H1 (cell line): ENCODE measurements at regions not wholly inside any gene's neighbourhood (a gene's known extent, or its start where the extent isn't known, plus 50 kb on each side); places are given as distances from the start of the nearest gene placed in this dataset.

Source experiments
- CTCF ChIA-PET: fragments of 300-600 bp; sonication (Branson Sonifier 250); formaldehyde crosslinking; loops from one replicate; lab custom pipeline; 2021; ENCODE audit not compliant: partially characterized antibody; lab: Charles Lee
- POLR2A ChIA-PET: fragments of 300-600 bp; sonication (Branson Sonifier 250); formaldehyde crosslinking; loops from one replicate; lab custom pipeline; 2021; ENCODE audit warnings: inconsistent platforms; ENCODE audit not compliant: partially characterized antibody; lab: Charles Lee
- DNase-seq, 2 experiments: peaks; one replicate each; pipeline versions ENCODE4 v3.0.0 to v3.0.0-alpha.2; 2010 to 2022; ENCODE audit warnings: low spot score in 2 of 2, low read depth in 1 of 2, mixed read lengths in 1 of 2
- FAIRE-seq: peaks from 2 replicates; lab custom pipeline; 2011; peaks lifted over from hg19 to GRCh38; lab: Jason Lieb, UNC
- H2AFZ ChIP-seq: 2 replicates; pipeline ENCODE4 v1.8.1; 2012; ENCODE audit warnings: low read length, inconsistent platforms
- H2AK5ac ChIP-seq: 2 replicates; pipeline ENCODE4 v1.6.1; 2013; ENCODE audit warnings: low read depth, low read length
- H2BK120ac ChIP-seq: replicated peaks from 2 replicates; pipeline ENCODE3; 2013; ENCODE audit warnings: low read depth, low read length, inconsistent platforms
- H2BK12ac ChIP-seq: 2 replicates; pipeline ENCODE4 v1.6.1; 2013; ENCODE audit warnings: low read depth, low read length
- H2BK15ac ChIP-seq: 2 replicates; pipeline ENCODE4 v1.6.1; 2013; ENCODE audit warnings: low read length
- H2BK20ac ChIP-seq: 2 replicates; pipeline ENCODE4 v1.6.1; 2013; ENCODE audit warnings: low read length
- H2BK5ac ChIP-seq: 2 replicates; pipeline ENCODE4 v1.6.1; 2013; ENCODE audit warnings: low read depth, low read length
- H3K14ac ChIP-seq: 2 replicates; pipeline ENCODE4 v1.6.1; 2013; ENCODE audit warnings: inconsistent platforms; ENCODE audit not compliant: insufficient read length
- H3K18ac ChIP-seq: 2 replicates; pipeline ENCODE4 v1.6.1; 2013; ENCODE audit warnings: low read length; ENCODE audit errors: extremely low read depth
- H3K23ac ChIP-seq: 2 replicates; pipeline ENCODE4 v1.6.1; 2013; ENCODE audit warnings: inconsistent platforms; ENCODE audit not compliant: insufficient read length
- H3K23me2 ChIP-seq: 2 replicates; pipeline ENCODE4 v1.6.1; 2013; ENCODE audit warnings: low read depth, low read length
- H3K27ac ChIP-seq: 2 replicates; pipeline ENCODE4 v1.6.1; 2011; ENCODE audit warnings: low read depth, low read length, inconsistent platforms
- H3K27me3 ChIP-seq, 4 experiments: replicated peaks in 1 of 4; 1 replicate in 1 of 4; 2 replicates in 3 of 4; pipeline versions ENCODE4 v1.6.1 to v1.8.1; 2011 to 2013; ENCODE audit warnings: low read length in 3 of 4, mild to moderate bottlenecking in 3 of 4, inconsistent platforms in 2 of 4, mixed read lengths in 2 of 4, moderate library complexity in 1 of 4; ENCODE audit not compliant: control insufficient read depth in 3 of 4, insufficient read depth in 3 of 4; ENCODE audit errors: extremely low read depth in 1 of 4
- H3K36me3 ChIP-seq, 4 experiments: 2 replicates each; pipeline versions ENCODE4 v1.6.1 to v1.8.1; 2011 to 2013; ENCODE audit warnings: mild to moderate bottlenecking in 4 of 4, low read length in 3 of 4, moderate library complexity in 2 of 4, control low read depth in 1 of 4, inconsistent platforms in 1 of 4; ENCODE audit not compliant: insufficient read depth in 4 of 4, control insufficient read depth in 2 of 4
- H3K4ac ChIP-seq: replicated peaks from 2 replicates; pipeline ENCODE3; 2013; ENCODE audit warnings: low read length, low read depth, mixed read lengths, inconsistent platforms; ENCODE audit not compliant: insufficient read length
- H3K4me1 ChIP-seq, 4 experiments: replicated peaks in 1 of 4; 1 replicate in 1 of 4; 2 replicates in 3 of 4; pipeline versions ENCODE4 v1.6.1 to v1.8.1; 2011 to 2013; ENCODE audit warnings: low read length in 3 of 4, inconsistent platforms in 2 of 4, mixed read lengths in 1 of 4; ENCODE audit not compliant: insufficient read depth in 4 of 4, control insufficient read depth in 3 of 4
- H3K4me2 ChIP-seq, 2 experiments: 2 replicates each; pipeline versions ENCODE4 v1.6.1 to v1.8.1; 2011 to 2013; ENCODE audit warnings: low read depth in 2 of 2, low read length in 2 of 2, control low read depth in 1 of 2, inconsistent platforms in 1 of 2, mild to moderate bottlenecking in 1 of 2; ENCODE audit not compliant: insufficient read depth in 1 of 2
- H3K4me3 ChIP-seq, 4 experiments: fragments of 200-600, 300-600 bp in 1 of 4; sonication (generic), shearing (Covaris generic), sonication (Bioruptor Twin) in 1 of 4; 2 replicates each; pipeline versions ENCODE4 v1.5.1 to v1.8.1; 2011 to 2016; ENCODE audit warnings: low read length in 4 of 4, low read depth in 3 of 4, control low read depth in 2 of 4, inconsistent platforms in 2 of 4, mild to moderate bottlenecking in 2 of 4, mixed read lengths in 1 of 4, moderate library complexity in 1 of 4; ENCODE audit not compliant: insufficient read depth in 2 of 4; ENCODE audit errors: extremely low read depth in 1 of 4
- H3K56ac ChIP-seq: replicated peaks from 2 replicates; pipeline ENCODE3; 2013; ENCODE audit warnings: low read depth, mild to moderate bottlenecking, mixed read lengths, low read length, inconsistent platforms; ENCODE audit not compliant: insufficient read length
- H3K79me1 ChIP-seq: 2 replicates; pipeline ENCODE4 v1.6.1; 2013; ENCODE audit warnings: low read depth, low read length, control low read depth
- H3K79me2 ChIP-seq, 2 experiments: 2 replicates each; pipeline versions ENCODE4 v1.6.1 to v1.8.1; 2012 to 2013; ENCODE audit warnings: low read length in 2 of 2, mild to moderate bottlenecking in 2 of 2, inconsistent platforms in 1 of 2; ENCODE audit not compliant: insufficient read depth in 2 of 2, control insufficient read depth in 1 of 2
- H3K9ac ChIP-seq, 4 experiments: replicated peaks in 1 of 4; 1 replicate in 1 of 4; 2 replicates in 3 of 4; pipeline versions ENCODE4 v1.6.1 to v1.8.1; 2011 to 2013; ENCODE audit warnings: low read depth in 3 of 4, low read length in 3 of 4, control low read depth in 2 of 4, mild to moderate bottlenecking in 2 of 4, moderate library complexity in 2 of 4, inconsistent platforms in 1 of 4; ENCODE audit errors: extremely low read depth in 1 of 4
- H3K9me3 ChIP-seq, 2 experiments: 2 replicates each; pipeline versions ENCODE4 v1.6.1 to v1.8.1; 2012 to 2013; ENCODE audit warnings: mild to moderate bottlenecking in 2 of 2, moderate library complexity in 2 of 2, control low read depth in 1 of 2, inconsistent platforms in 1 of 2, low read depth in 1 of 2, low read length in 1 of 2, mixed read lengths in 1 of 2; ENCODE audit not compliant: insufficient read depth in 2 of 2
- H4K20me1 ChIP-seq, 2 experiments: replicated peaks in 1 of 2; 2 replicates each; pipeline versions ENCODE3 to v1.8.1; 2011 to 2013; ENCODE audit warnings: inconsistent platforms in 2 of 2, low read length in 2 of 2, mild to moderate bottlenecking in 1 of 2; ENCODE audit not compliant: insufficient read depth in 2 of 2, control insufficient read depth in 1 of 2
- H4K5ac ChIP-seq: 2 replicates; pipeline ENCODE4 v1.6.1; 2013; ENCODE audit warnings: low read length, low read depth, mixed read lengths, inconsistent platforms; ENCODE audit not compliant: insufficient read length
- H4K8ac ChIP-seq: 2 replicates; pipeline ENCODE4 v1.8.0; 2013; ENCODE audit warnings: mild to moderate bottlenecking, moderate library complexity, low read length, inconsistent platforms; ENCODE audit not compliant: insufficient read depth; ENCODE audit errors: extremely low read depth
- H4K91ac ChIP-seq: replicated peaks from 2 replicates; pipeline ENCODE3; 2013; ENCODE audit warnings: low read length, mixed read lengths, inconsistent platforms; ENCODE audit not compliant: insufficient read length
- BACH1 ChIP-seq: IDR thresholded peaks from 2 replicates; pipeline ENCODE4 v1.6.1; 2012; ENCODE audit warnings: low read length, improper control_type of control experiment
- CEBPB ChIP-seq: IDR thresholded peaks from 2 replicates; pipeline ENCODE4 v1.6.1; 2012; ENCODE audit warnings: low read depth, low read length
- GTF2F1 ChIP-seq: IDR thresholded peaks from 2 replicates; pipeline ENCODE4 v1.6.1; 2012; ENCODE audit warnings: low read depth, low read length, improper control_type of control experiment, borderline replicate concordance
- HDAC2 ChIP-seq, 2 experiments: fragments of 300-600 bp in 1 of 2; sonication (generic) in 1 of 2; IDR thresholded peaks; 2 replicates each; pipeline ENCODE4 v1.6.1; 2011 to 2012; ENCODE audit warnings: low read depth in 2 of 2, low read length in 2 of 2, mild to moderate bottlenecking in 2 of 2, moderate library complexity in 2 of 2, borderline replicate concordance in 1 of 2, inconsistent platforms in 1 of 2
- NRF1 ChIP-seq: IDR thresholded peaks from 2 replicates; pipeline ENCODE4 v1.6.1; 2011; ENCODE audit warnings: mild to moderate bottlenecking, low read depth, low read length, improper control_type of control experiment
- RAD21 ChIP-seq, 2 experiments: IDR thresholded peaks in 1 of 2; conservative IDR thresholded peaks in 1 of 2; 2 replicates each; pipeline ENCODE4 v1.6.1; 2011; ENCODE audit warnings: low read depth in 2 of 2, low read length in 2 of 2, improper control_type of control experiment in 1 of 2, inconsistent platforms in 1 of 2, mild to moderate bottlenecking in 1 of 2, moderate library complexity in 1 of 2
- SIRT6 ChIP-seq: IDR thresholded peaks from one replicate; pipeline ENCODE4 v1.7.1; 2012; ENCODE audit warnings: low read length, inconsistent platforms
- SIX5 ChIP-seq: IDR thresholded peaks from 2 replicates; pipeline ENCODE4 v1.6.1; 2011; ENCODE audit warnings: mild to moderate bottlenecking, low read depth, low read length
- SP2 ChIP-seq: IDR thresholded peaks from 2 replicates; pipeline ENCODE4 v1.6.1; 2012; ENCODE audit warnings: mild to moderate bottlenecking, low read length, inconsistent platforms
- ZNF274 ChIP-seq: IDR thresholded peaks from 2 replicates; pipeline ENCODE4 v1.7.0; 2012; ENCODE audit warnings: low read length, borderline replicate concordance; ENCODE audit errors: extremely low read depth
- WGBS, 2 experiments: shearing (Covaris generic) in 1 of 2; methylation state at CpG; one replicate each; pipeline versions ENCODE4 v1.1.6 to v1.1.7; 2013 to 2015; ENCODE audit warnings: low lambda C conversion rate in 2 of 2, mixed read lengths in 2 of 2, inconsistent platforms in 1 of 2, low coverage in 1 of 2, missing lambda C conversion rate in 1 of 2; ENCODE audit not compliant: insufficient replicate concordance in 2 of 2, insufficient coverage in 1 of 2, insufficient read length in 1 of 2; ENCODE audit errors: extremely low coverage in 1 of 2, missing lambda C conversion rate in 1 of 2; 5-methylcytosine and 5-hydroxymethylcytosine counted together
- TF ChIP-seq, protein P1 (sequence below), 3 experiments: IDR thresholded peaks; 1 replicate in 2 of 3; 2 replicates in 1 of 3; pipeline versions ENCODE4 v1.5.1 to v1.6.1; 2011; ENCODE audit warnings: low read length in 3 of 3, mild to moderate bottlenecking in 3 of 3, inconsistent platforms in 2 of 3, low read depth in 1 of 3, moderate library complexity in 1 of 3; ENCODE audit not compliant: insufficient read depth in 1 of 3; ENCODE audit errors: control extremely low read depth in 1 of 3

DNA sequence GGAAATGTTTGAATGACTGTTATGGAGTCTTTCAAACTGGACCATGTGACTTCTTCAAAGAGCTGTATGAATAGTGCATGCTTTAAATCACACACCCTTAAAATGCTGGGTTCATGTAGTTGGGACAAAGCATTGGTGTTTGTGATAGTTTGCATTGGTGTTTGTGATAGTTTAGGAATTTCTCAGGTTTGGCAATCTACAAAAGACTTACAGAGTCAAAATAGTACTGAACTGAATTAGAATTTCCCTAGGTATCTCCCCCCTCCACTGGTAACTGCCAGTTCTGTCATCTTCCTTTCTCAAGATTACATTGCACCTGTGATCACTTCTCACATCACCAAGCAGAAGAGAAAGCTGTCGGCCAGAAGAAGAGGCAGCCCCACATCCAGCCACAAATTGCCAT lies 261.1 kb downstream of the GATA3 start:
- FAIRE-seq = no peak
- no peaks in the 10 kb centered on the region for H3K36me3 ChIP-seq
- CTCF ChIA-PET = no interaction called here

More for the DNA sequence above, 261.1 kb downstream of the GATA3 start:
- DNase-seq = no peak
- no peak overlapping the region for H4K5ac ChIP-seq
- no peak overlapping the region for H4K8ac ChIP-seq
- no peak overlapping the region for H3K23ac ChIP-seq
- H3K23me2 ChIP-seq = no peaks in the 10 kb centered on the region
- TF ChIP-seq SIRT6 = no peak
- TF ChIP-seq, protein P1, sequence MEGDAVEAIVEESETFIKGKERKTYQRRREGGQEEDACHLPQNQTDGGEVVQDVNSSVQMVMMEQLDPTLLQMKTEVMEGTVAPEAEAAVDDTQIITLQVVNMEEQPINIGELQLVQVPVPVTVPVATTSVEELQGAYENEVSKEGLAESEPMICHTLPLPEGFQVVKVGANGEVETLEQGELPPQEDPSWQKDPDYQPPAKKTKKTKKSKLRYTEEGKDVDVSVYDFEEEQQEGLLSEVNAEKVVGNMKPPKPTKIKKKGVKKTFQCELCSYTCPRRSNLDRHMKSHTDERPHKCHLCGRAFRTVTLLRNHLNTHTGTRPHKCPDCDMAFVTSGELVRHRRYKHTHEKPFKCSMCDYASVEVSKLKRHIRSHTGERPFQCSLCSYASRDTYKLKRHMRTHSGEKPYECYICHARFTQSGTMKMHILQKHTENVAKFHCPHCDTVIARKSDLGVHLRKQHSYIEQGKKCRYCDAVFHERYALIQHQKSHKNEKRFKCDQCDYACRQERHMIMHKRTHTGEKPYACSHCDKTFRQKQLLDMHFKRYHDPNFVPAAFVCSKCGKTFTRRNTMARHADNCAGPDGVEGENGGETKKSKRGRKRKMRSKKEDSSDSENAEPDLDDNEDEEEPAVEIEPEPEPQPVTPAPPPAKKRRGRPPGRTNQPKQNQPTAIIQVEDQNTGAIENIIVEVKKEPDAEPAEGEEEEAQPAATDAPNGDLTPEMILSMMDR (IDR thresholded peaks at IDR 0.05; ENCODE audit: control extremely low read depth in 1 of 3, insufficient read depth in 1 of 3, low read depth in 1 of 3, low read length in 3 of 3) = no peak
- TF ChIP-seq SIX5 = no peak
- TF ChIP-seq BACH1 = no peak
- no peak for TF ChIP-seq NRF1
- TF ChIP-seq CEBPB = no peak
- TF ChIP-seq SP2 = no peak
- no peak for TF ChIP-seq GTF2F1
- no peak for TF ChIP-seq RAD21 (IDR thresholded peaks at IDR 0.05 in 1 of 2, conservative IDR thresholded peaks at IDR 0.05 in 1 of 2; ENCODE audit: low read depth in 2 of 2, low read length in 2 of 2)
- no peak for TF ChIP-seq HDAC2 (IDR thresholded peaks at IDR 0.05; ENCODE audit: borderline replicate concordance in 1 of 2, low read depth in 2 of 2, low read length in 2 of 2)
- no peak for TF ChIP-seq ZNF274
- TF ChIP-seq, all 59 proteins: peak for 0
- no peak overlapping the region for H3K14ac ChIP-seq
- H4K20me1 ChIP-seq = no peaks in the 10 kb centered on the region
- H2BK15ac ChIP-seq = no peak overlapping the region
- H2AFZ ChIP-seq = 0 out of 2 replicates have a peak overlapping the region, but pooled peaks have one; percentile 4
- H2BK20ac ChIP-seq = no peak overlapping the region
- no peak overlapping the region for H3K4me3 ChIP-seq
- WGBS, 2 experiments = 100% methylated on average over 1 of the region's 1 CpG; no CpG with 5 or more reads in 1 of the 2 experiments
- H2AK5ac ChIP-seq = no peak overlapping the region
- no peak overlapping the region for H2BK120ac ChIP-seq
- H3K56ac ChIP-seq = no peak overlapping the region
- H3K18ac ChIP-seq = no peak overlapping the region
- no peaks in the 10 kb centered on the region for H3K27me3 ChIP-seq
- H3K4ac ChIP-seq = no peak overlapping the region
- H2BK12ac ChIP-seq = no peak overlapping the region
- H3K4me1 ChIP-seq = no peaks in the 10 kb centered on the region
- H3K79me1 ChIP-seq = no peaks in the 10 kb centered on the region
- H3K4me2 ChIP-seq = no peak overlapping the region
- H3K9me3 ChIP-seq = no peaks in the 10 kb centered on the region
- H4K91ac ChIP-seq = no peak overlapping the region
- POLR2A ChIA-PET = no interaction called here
- H3K79me2 ChIP-seq = no peaks in the 10 kb centered on the region
- H2BK5ac ChIP-seq = no peak overlapping the region
- no peak overlapping the region for H3K27ac ChIP-seq
- no peak overlapping the region for H3K9ac ChIP-seq
